ENCODE measurements at regions not wholly inside any gene's neighbourhood (a gene's known extent, or its start where the extent isn't known, plus 50 kb on each side); places are given as distances from the start of the nearest gene placed in this dataset.

GRCh38 chr6:146990821-146991798 is 213.1 kb upstream of the STXBP5 start:
- no peak overlapping the region for H3K4me3 ChIP-seq (ENCODE audit: low read depth, low read length)
- H3K27ac ChIP-seq (ENCODE audit: low read depth, low read length), result no peak overlapping the region
- no peaks in the 10 kb centered on the region for H3K9me3 ChIP-seq (ENCODE audit: control insufficient read depth, insufficient read depth, low read length)

GRCh38 chr6:146997062-146997461 is 207.2 kb upstream of the STXBP5 start:
- Histone ChIP-seq H3K4me3 (ENCODE audit: low read depth, low read length) (no peak overlapping the region), H3K27ac (ENCODE audit: low read depth, low read length) (no peak overlapping the region), H3K4me1 (ENCODE audit: control insufficient read depth, insufficient read depth, low read length) (peaks cover 17% of the 10 kb centered on the region), H3K9me3 (ENCODE audit: control insufficient read depth, insufficient read depth, low read length) (no peaks in the 10 kb centered on the region), H3K27me3 (ENCODE audit: control insufficient read depth, insufficient read depth, low read length) (no peaks in the 10 kb centered on the region), H3K36me3 (ENCODE audit: control insufficient read depth, insufficient read depth, low read length) (no peaks in the 10 kb centered on the region), H3K9ac (ENCODE audit: low read depth, low read length) (no peak overlapping the region)

More at GRCh38 chr6:146990821-146991798, 213.1 kb upstream of the STXBP5 start:
- Histone ChIP-seq H3K9ac (ENCODE audit: low read depth, low read length) (no peak overlapping the region), H3K36me3 (ENCODE audit: control insufficient read depth, insufficient read depth, low read length) (no peaks in the 10 kb centered on the region), H3K4me1 (ENCODE audit: control insufficient read depth, insufficient read depth, low read length) (no peaks in the 10 kb centered on the region), H3K27me3 (ENCODE audit: control insufficient read depth, insufficient read depth, low read length) (no peaks in the 10 kb centered on the region)

GRCh38 chr6:146999766-147000165 is 204.5 kb upstream of the STXBP5 start:
- no peaks in the 10 kb centered on the region for H3K36me3 ChIP-seq (ENCODE audit: control insufficient read depth, insufficient read depth, low read length)
- peaks cover 17% of the 10 kb centered on the region for H3K4me1 ChIP-seq (ENCODE audit: control insufficient read depth, insufficient read depth, low read length)
- no peaks in the 10 kb centered on the region for H3K9me3 ChIP-seq (ENCODE audit: control insufficient read depth, insufficient read depth, low read length)
- no peaks in the 10 kb centered on the region for H3K27me3 ChIP-seq (ENCODE audit: control insufficient read depth, insufficient read depth, low read length)
- no peak overlapping the region for H3K4me3 ChIP-seq (ENCODE audit: low read depth, low read length)
- H3K9ac ChIP-seq (ENCODE audit: low read depth, low read length), result no peak overlapping the region
- H3K27ac ChIP-seq (ENCODE audit: low read depth, low read length), result no peak overlapping the region

- Histone ChIP-seq H3K27me3 (ENCODE audit: control insufficient read depth, insufficient read depth, low read length) (no peaks in the 10 kb centered on the region), H3K27ac (ENCODE audit: low read depth, low read length) (no peak overlapping the region), H3K4me3 (ENCODE audit: low read depth, low read length) (no peak overlapping the region), H3K4me1 (ENCODE audit: control insufficient read depth, insufficient read depth, low read length) (peaks cover 17% of the 10 kb centered on the region), H3K9me3 (ENCODE audit: control insufficient read depth, insufficient read depth, low read length) (no peaks in the 10 kb centered on the region), H3K9ac (ENCODE audit: low read depth, low read length) (no peak overlapping the region), H3K36me3 (ENCODE audit: control insufficient read depth, insufficient read depth, low read length) (no peaks in the 10 kb centered on the region)
Observed at GRCh38 chr6:147000545-147001488, 203.4 kb upstream of the STXBP5 start.

GRCh38 chr6:147001621-147002020 is 202.6 kb upstream of the STXBP5 start:
- Histone ChIP-seq H3K36me3 (ENCODE audit: control insufficient read depth, insufficient read depth, low read length) (no peaks in the 10 kb centered on the region), H3K9ac (ENCODE audit: low read depth, low read length) (no peak overlapping the region), H3K27me3 (ENCODE audit: control insufficient read depth, insufficient read depth, low read length) (no peaks in the 10 kb centered on the region), H3K27ac (ENCODE audit: low read depth, low read length) (no peak overlapping the region), H3K4me1 (ENCODE audit: control insufficient read depth, insufficient read depth, low read length) (peaks cover 17% of the 10 kb centered on the region), H3K4me3 (ENCODE audit: low read depth, low read length) (no peak overlapping the region), H3K9me3 (ENCODE audit: control insufficient read depth, insufficient read depth, low read length) (no peaks in the 10 kb centered on the region)

- H3K27ac ChIP-seq (ENCODE audit: low read depth, low read length), result no peak overlapping the region
- no peak overlapping the region for H3K9ac ChIP-seq (ENCODE audit: low read depth, low read length)
- no peaks in the 10 kb centered on the region for H3K36me3 ChIP-seq (ENCODE audit: control insufficient read depth, insufficient read depth, low read length)
- no peaks in the 10 kb centered on the region for H3K9me3 ChIP-seq (ENCODE audit: control insufficient read depth, insufficient read depth, low read length)
- H3K4me3 ChIP-seq (ENCODE audit: low read depth, low read length), result no peak overlapping the region
- H3K4me1 ChIP-seq (ENCODE audit: control insufficient read depth, insufficient read depth, low read length), result peaks cover 17% of the 10 kb centered on the region
- H3K27me3 ChIP-seq (ENCODE audit: control insufficient read depth, insufficient read depth, low read length), result no peaks in the 10 kb centered on the region
Observed at GRCh38 chr6:147003186-147003585, 201.0 kb upstream of the STXBP5 start.

GRCh38 chr6:147005499-147005898 is 198.7 kb upstream of the STXBP5 start:
- no peak overlapping the region for H3K9ac ChIP-seq (ENCODE audit: low read depth, low read length)
- no peak overlapping the region for H3K27ac ChIP-seq (ENCODE audit: low read depth, low read length)
- peaks cover 8% of the 10 kb centered on the region for H3K4me1 ChIP-seq (ENCODE audit: control insufficient read depth, insufficient read depth, low read length)
- no peaks in the 10 kb centered on the region for H3K36me3 ChIP-seq (ENCODE audit: control insufficient read depth, insufficient read depth, low read length)
- no peak overlapping the region for H3K4me3 ChIP-seq (ENCODE audit: low read depth, low read length)
- no peaks in the 10 kb centered on the region for H3K27me3 ChIP-seq (ENCODE audit: control insufficient read depth, insufficient read depth, low read length)
- H3K9me3 ChIP-seq (ENCODE audit: control insufficient read depth, insufficient read depth, low read length), result peaks cover 6% of the 10 kb centered on the region

GRCh38 chr6:147007441-147007840 is 196.8 kb upstream of the STXBP5 start:
- Histone ChIP-seq H3K4me3 (ENCODE audit: low read depth, low read length) (no peak overlapping the region), H3K9ac (ENCODE audit: low read depth, low read length) (no peak overlapping the region), H3K36me3 (ENCODE audit: control insufficient read depth, insufficient read depth, low read length) (no peaks in the 10 kb centered on the region), H3K27ac (ENCODE audit: low read depth, low read length) (no peak overlapping the region), H3K4me1 (ENCODE audit: control insufficient read depth, insufficient read depth, low read length) (no peaks in the 10 kb centered on the region), H3K9me3 (ENCODE audit: control insufficient read depth, insufficient read depth, low read length) (peaks cover 6% of the 10 kb centered on the region), H3K27me3 (ENCODE audit: control insufficient read depth, insufficient read depth, low read length) (no peaks in the 10 kb centered on the region)

GRCh38 chr6:147009358-147009757 is 194.9 kb upstream of the STXBP5 start:
- Histone ChIP-seq H3K9ac (ENCODE audit: low read depth, low read length) (no peak overlapping the region), H3K9me3 (ENCODE audit: control insufficient read depth, insufficient read depth, low read length) (peaks cover 6% of the 10 kb centered on the region), H3K36me3 (ENCODE audit: control insufficient read depth, insufficient read depth, low read length) (no peaks in the 10 kb centered on the region), H3K27ac (ENCODE audit: low read depth, low read length) (no peak overlapping the region), H3K27me3 (ENCODE audit: control insufficient read depth, insufficient read depth, low read length) (no peaks in the 10 kb centered on the region), H3K4me1 (ENCODE audit: control insufficient read depth, insufficient read depth, low read length) (no peaks in the 10 kb centered on the region), H3K4me3 (ENCODE audit: low read depth, low read length) (no peak overlapping the region)

GRCh38 chr6:147015674-147016073 is 188.5 kb upstream of the STXBP5 start:
- Histone ChIP-seq H3K9ac (ENCODE audit: low read depth, low read length) (no peak overlapping the region), H3K4me1 (ENCODE audit: control insufficient read depth, insufficient read depth, low read length) (no peaks in the 10 kb centered on the region), H3K9me3 (ENCODE audit: control insufficient read depth, insufficient read depth, low read length) (no peaks in the 10 kb centered on the region), H3K27me3 (ENCODE audit: control insufficient read depth, insufficient read depth, low read length) (no peaks in the 10 kb centered on the region), H3K4me3 (ENCODE audit: low read depth, low read length) (no peak overlapping the region), H3K36me3 (ENCODE audit: control insufficient read depth, insufficient read depth, low read length) (no peaks in the 10 kb centered on the region), H3K27ac (ENCODE audit: low read depth, low read length) (no peak overlapping the region)

- Histone ChIP-seq H3K9me3 (ENCODE audit: control insufficient read depth, insufficient read depth, low read length) (no peaks in the 10 kb centered on the region), H3K4me3 (ENCODE audit: low read depth, low read length) (no peak overlapping the region), H3K9ac (ENCODE audit: low read depth, low read length) (no peak overlapping the region), H3K36me3 (ENCODE audit: control insufficient read depth, insufficient read depth, low read length) (no peaks in the 10 kb centered on the region), H3K27ac (ENCODE audit: low read depth, low read length) (no peak overlapping the region), H3K4me1 (ENCODE audit: control insufficient read depth, insufficient read depth, low read length) (no peaks in the 10 kb centered on the region), H3K27me3 (ENCODE audit: control insufficient read depth, insufficient read depth, low read length) (no peaks in the 10 kb centered on the region)
Observed at GRCh38 chr6:147016440-147016839, 187.8 kb upstream of the STXBP5 start.
